ENCODE measurements at regions not wholly inside any gene's neighbourhood (a gene's known extent, or its start where the extent isn't known, plus 50 kb on each side); places are given as distances from the start of the nearest gene placed in this dataset.

DNA sequence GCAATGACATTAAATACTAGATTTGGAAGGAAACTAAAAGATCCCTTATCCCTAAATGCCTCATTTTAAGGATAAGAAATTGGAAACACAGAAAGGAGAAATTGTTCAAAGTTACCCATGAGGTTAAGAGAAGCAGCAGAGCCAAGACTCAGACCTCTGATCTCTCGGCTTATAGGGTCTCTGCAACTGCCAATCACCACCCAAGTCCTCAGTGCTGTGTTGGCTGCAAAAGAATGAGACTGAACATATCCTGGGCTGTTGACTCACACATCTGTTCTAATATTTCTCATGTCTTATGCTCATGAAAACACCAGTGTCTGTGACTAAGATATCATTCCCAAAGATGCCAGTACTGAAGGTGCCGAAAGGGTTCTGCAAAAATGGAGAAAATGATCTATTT lies 153.3 kb downstream of the XPNPEP1 start:
- TF ChIP-seq CTCF (tag by site-specific recombination; IDR thresholded peaks at IDR 0.05) = no peak
- no peak for TF ChIP-seq KLF16 (tag by site-specific recombination; IDR thresholded peaks at IDR 0.05)
- no peak for TF ChIP-seq ZNF449 (tag by site-specific recombination; IDR thresholded peaks at IDR 0.05)
